HG02852 (cell line): ENCODE measurements at regions not wholly inside any gene's neighbourhood (a gene's known extent, or its start where the extent isn't known, plus 50 kb on each side); places are given as distances from the start of the nearest gene placed in this dataset.
"Not testable (repeated sequence)": the region's sequence is repeated elsewhere in the genome, so short reads cannot be mapped to it uniquely, and the experiment has no call there.

ENCODE experiments used
- ATAC-seq: cut with Tn5 transposase; IDR thresholded peaks from one replicate; pipeline ENCODE4 v1.9.1; 2021; ENCODE audit warnings: mild to moderate bottlenecking, moderate library complexity; ENCODE audit not compliant: unreplicated experiment

- no peak for ATAC-seq
Observed at GRCh38 chr13:88802886-88803285, 1131.7 kb downstream of the SLITRK5 start.

GRCh38 chr13:88806438-88806837, 1135.3 kb downstream of the SLITRK5 start:
- no peak for ATAC-seq

DNA sequence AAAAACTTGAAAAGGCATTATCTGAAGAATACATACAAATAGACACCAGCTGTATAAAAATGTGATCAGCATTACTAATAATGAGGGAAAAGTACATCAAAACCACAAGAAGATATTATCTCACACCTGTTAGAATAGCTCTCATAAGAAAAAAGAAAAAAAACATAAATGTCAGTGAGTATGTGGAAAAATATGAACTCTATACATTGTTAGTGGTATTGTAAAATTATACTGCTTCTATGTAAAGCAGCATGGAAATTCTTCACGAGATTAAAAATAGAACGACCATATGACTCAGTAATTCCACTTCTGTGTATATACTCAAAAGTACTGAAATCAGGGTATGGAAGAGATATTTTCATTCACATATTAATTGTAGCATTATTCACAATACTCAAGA, 1146.4 kb downstream of the SLITRK5 start:
- ATAC-seq: no peak

DNA sequence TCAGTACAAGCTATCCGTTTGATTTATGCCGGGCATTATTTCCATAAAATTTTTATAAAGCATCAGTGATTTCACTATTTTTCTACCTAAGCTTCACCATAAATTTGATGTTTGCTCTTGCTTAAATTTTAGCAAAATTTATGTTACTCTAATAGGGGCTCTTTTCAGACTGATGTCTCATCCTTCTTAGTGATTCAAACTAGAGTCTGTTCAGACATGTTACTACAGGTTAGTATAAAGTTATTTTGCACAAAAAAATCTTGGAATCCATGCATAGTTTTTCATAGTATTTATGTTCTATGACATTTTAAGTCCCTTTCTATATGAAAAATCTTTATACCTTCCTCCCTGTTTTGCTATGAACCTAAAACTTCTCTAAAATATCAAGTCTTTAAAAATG, 1151.9 kb downstream of the SLITRK5 start:
- ATAC-seq: no peak

GRCh38 chr13:88824218-88824617, 1153.0 kb downstream of the SLITRK5 start:
- no peak for ATAC-seq

- ATAC-seq: no peak
Observed at GRCh38 chr13:88840085-88840484, 1168.9 kb downstream of the SLITRK5 start.

- not testable (repeated sequence) for ATAC-seq
Observed at GRCh38 chr13:88852293-88852692, 1181.1 kb downstream of the SLITRK5 start.

DNA sequence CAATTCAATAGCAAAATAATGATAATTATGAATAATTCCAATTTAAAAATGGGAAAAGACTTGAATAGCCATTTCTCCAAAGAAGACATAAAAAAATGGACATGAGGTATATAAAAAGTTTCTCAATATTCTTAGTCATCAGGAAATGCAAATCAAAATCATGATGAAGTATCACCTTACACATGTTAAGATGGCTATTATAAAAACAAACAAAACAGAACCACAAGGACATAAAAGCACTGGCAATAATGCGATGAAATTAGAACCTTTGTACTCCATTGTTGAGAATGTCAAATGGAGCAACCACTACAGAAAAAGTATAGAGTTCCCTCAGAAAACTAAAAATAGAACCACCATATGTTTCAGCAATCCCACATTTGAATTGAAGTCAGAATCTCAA, 1186.1 kb downstream of the SLITRK5 start:
- ATAC-seq: no peak

GRCh38 chr13:88862095-88862620, 1191.0 kb downstream of the SLITRK5 start:
- no peak for ATAC-seq

DNA sequence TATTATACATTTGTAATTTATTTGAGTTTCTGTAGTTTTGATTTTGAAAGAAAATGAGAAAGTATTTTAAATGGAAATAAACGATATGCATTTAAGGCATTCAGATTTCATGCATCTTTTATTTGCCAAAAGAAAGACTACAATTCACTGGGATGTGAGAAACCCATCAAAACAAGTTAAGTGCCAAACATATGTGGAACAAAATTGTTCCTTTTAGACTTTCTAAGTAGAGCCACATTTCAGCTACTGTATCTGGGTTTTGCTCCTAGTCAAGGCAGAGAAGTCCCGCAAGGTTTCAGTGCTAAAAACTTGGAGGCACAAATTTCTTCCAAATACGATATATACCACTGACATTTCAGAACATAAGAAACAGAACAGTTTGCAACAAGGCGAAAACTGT, 1191.9 kb downstream of the SLITRK5 start:
- no peak for ATAC-seq

DNA sequence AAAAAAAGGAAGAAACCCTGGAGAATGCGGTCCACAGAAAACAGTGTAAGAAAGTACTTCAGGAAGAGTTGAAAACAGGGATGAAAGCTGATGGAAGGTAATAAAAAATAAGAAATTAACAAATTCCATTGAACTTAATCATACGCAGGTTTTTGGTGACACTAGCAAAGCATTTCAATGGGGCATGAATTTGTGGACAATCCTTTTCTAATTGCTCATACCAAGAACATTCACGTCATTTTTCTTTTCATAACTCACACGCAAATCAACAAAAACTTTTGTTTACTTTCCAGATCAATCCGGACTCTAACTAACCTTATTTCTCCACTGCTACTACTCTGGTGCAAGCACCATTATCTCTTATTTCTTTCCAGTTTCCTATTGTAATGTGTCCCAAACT, 1195.0 kb downstream of the SLITRK5 start:
- no peak for ATAC-seq

GRCh38 chr13:88883741-88884140, 1212.6 kb downstream of the SLITRK5 start:
- no peak for ATAC-seq

GRCh38 chr13:88887045-88887662, 1216.0 kb downstream of the SLITRK5 start:
- no peak for ATAC-seq

DNA sequence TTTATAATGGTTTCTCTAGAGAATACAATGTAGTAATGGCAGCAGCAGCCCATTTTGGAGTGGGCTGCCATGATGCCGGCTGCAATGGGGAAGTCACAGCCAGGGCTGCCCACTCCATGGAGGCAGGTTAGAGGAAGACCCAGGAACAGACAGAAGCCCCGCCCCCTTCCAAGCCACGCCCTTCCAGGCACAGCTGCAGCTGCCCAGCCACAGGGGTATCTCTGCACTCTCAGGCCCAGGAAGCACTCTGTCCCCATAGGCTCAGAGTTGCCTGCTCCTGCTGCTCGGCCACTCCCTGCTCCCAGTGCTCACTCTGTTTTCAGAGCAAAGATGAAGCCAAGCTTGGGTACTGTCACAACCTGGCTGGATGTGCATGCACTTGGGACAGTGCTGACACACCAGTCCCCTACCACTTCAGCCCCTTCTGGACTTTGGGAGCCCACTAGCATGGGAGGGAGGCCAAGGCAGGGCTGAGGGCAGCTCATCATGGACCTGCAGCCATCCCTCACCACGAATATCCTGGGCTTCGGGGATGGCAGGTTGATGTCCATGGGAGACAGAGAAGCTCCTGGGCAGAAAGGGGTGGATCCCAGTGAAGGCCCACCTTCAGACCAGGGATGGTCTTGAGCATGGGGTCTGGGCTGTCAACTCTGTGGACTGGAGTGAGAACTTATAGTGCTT, 1224.2 kb downstream of the SLITRK5 start:
- no peak for ATAC-seq

DNA sequence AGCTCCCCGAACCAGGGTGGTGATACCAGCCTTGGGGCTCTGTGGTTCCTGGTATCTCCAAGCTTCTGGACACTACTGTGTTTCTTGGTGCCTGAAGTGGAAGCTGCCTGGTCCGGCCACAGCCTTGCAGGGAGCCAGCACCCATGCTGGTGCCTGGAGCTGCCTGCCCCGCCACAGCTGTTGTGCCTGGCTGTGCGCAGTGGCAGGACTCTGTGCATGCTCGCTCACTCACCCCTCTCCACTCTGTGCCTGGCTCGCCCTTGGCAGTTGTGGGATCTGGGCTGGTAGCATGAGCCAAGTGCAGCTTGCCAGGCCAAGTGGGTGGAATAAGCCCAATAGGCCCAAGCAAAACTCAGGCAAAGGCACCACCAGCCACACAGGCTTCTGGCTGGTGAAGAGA, 1225.3 kb downstream of the SLITRK5 start:
- ATAC-seq: no peak

DNA sequence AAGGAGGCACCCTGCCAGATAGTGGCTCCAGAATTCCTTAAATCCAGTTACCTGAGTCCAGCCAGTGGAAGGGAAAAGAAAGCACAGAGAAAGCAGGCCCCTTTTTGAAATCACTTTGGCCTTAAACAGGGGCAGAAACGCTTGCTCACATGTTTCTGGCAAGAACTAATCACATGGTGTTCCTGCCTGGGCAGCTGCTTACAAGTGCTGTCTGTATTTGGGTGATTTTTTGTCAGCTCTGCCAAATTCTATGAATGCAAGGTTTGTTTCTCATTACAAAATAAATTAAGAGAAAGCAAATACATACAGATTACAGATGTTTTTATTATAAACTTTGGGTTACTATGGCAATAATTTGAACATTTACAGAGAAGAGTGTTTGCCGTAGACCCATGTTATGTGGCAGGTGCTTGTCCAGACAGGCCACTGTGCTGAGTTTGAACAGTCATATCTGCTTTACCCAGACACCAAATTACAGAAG, 1237.8 kb downstream of the SLITRK5 start:
- ATAC-seq: no peak

- ATAC-seq: peak; percentile 92
Observed at GRCh38 chr13:88919970-88920628, 1248.9 kb downstream of the SLITRK5 start.

- ATAC-seq: no peak
Observed at GRCh38 chr13:88925954-88926353, 1254.8 kb downstream of the SLITRK5 start.

DNA sequence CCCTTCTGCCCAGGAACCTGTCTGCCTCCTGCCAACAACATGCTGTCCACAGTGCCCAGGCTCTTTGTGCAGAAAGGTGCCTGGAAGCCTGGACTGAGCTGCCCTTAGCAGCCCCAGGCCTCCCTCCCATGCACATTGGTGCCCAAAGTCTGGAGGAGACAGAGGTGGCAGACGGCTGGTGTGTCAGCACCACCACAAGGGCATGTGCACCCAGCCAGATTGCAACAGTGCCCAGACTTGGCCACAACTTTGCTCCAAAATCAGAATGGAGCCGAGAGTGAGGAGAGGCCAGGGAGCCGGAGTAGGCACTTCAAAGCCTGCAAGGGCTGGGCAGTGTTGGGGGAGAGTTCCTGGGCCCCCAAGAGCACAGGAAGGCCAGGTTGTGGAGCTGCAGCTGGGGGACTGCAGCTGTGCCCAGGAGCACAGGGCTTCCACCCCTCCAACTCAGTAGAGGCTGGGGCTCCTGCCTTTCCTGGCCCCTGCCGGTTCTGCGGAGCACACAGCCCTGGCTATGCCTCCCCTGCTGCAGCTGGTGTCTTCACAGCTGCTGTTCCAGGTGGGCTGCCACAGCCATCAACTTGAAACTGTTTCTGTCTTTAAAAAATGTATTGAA, 1255.8 kb downstream of the SLITRK5 start:
- no peak for ATAC-seq

DNA sequence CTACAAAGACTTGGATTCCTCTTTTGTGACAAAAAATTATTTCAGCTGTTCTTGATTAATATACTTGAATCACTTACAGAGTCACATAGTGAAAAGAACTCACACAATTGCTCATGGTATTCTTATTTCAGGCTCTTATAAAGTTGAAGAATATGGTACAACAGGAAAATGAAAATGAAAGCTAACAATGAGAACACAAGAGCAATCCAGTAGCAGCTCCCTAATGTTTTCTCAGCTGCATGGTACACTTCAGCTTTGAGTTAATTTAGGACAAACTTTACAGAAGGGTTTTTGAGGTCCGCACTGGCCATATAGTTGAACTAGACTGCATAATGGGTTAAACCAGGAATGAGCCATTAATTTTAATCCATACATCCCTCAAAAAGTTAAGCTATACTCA, 1261.8 kb downstream of the SLITRK5 start:
- no peak for ATAC-seq

GRCh38 chr13:88937384-88937783, 1266.2 kb downstream of the SLITRK5 start:
- ATAC-seq: no peak
